GM19193 (cell line): ENCODE measurements at regions not wholly inside any gene's neighbourhood (a gene's known extent, or its start where the extent isn't known, plus 50 kb on each side); places are given as distances from the start of the nearest gene placed in this dataset.

ENCODE experiments used
- POLR2A ChIP-seq: IDR thresholded peaks from 4 replicates; pipeline ENCODE4 v1.6.1; 2011; ENCODE audit not compliant: insufficient read depth, insufficient read length; ENCODE audit errors: extremely low read depth

DNA sequence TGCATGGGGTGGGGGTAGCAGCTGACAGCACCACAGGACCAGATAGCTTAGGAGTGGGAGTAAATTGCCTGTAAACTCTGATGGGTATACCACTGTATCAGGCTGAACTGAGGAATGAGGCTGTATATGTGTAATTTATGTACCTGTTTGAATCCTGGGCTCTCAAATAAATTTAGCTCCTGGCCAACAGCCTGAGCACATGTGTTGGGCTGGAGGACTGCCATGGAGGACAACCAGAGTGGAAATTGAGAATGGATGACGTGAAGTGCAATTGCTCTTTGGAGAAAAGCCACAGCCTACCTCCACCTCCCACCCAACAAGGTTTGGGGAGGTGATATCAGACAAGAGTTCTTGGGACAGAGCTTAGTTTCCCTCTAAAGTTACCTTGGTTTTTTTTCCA lies 328.6 kb upstream of the PROK2 start:
- TF ChIP-seq POLR2A, result no peak

DNA sequence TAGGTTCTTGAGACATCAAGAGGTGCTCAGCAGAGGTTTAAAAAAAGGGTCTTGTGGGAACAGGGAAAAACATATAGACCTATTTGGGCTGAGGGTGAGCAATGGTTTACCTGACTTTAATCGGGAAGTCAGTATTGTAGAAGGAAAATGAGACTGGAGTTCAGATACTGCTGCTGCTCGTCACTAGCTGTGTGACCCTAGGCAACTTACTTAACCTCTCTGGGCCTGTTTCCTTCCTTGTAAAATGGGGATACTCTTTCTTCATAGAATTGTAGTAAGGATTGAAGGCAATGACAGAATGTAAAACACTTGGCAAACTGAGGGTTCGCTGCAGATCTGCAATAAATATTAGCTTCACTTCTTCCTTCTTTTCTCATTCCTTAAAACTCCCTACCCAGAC lies 327.5 kb upstream of the PROK2 start:
- TF ChIP-seq POLR2A, result no peak

GRCh38 chr3:72111265-72112205 lies 326.6 kb upstream of the PROK2 start:
- no peak for TF ChIP-seq POLR2A

- TF ChIP-seq POLR2A, result no peak
These were observed 324.6 kb upstream of the PROK2 start for GRCh38 chr3:72109327-72110259.

DNA sequence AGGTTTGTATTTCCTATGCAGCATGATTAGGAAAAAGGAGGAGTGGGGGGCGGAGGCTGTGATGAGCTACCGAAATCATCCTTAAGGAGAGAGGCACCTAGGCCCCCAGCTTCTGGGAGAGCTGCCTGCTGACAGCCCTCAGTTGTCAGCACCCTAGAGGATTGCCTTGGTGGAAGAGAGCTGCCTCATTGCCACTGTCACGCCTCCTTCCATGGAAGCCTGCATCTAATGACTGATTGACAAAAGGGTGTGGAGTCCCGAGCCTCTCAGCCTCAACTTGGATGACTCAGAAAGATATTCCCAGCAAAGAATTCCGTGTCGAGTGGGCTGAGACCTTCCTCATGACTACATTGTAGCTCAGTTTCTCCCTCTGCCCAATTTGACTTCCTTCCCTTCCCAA lies 320.4 kb upstream of the PROK2 start:
- TF ChIP-seq POLR2A, result no peak

- TF ChIP-seq POLR2A, result no peak
These were observed 317.2 kb upstream of the PROK2 start for GRCh38 chr3:72102112-72102616.

- no peak for TF ChIP-seq POLR2A
These were observed 316.5 kb upstream of the PROK2 start for GRCh38 chr3:72101494-72101893.

- TF ChIP-seq POLR2A, result peak; percentile 60
These were observed 315.7 kb upstream of the PROK2 start for GRCh38 chr3:72100601-72101187.

- no peak for TF ChIP-seq POLR2A
These were observed 315.1 kb upstream of the PROK2 start for GRCh38 chr3:72100080-72100511.

GRCh38 chr3:72099326-72100079 lies 314.6 kb upstream of the PROK2 start:
- TF ChIP-seq POLR2A, result no peak

DNA sequence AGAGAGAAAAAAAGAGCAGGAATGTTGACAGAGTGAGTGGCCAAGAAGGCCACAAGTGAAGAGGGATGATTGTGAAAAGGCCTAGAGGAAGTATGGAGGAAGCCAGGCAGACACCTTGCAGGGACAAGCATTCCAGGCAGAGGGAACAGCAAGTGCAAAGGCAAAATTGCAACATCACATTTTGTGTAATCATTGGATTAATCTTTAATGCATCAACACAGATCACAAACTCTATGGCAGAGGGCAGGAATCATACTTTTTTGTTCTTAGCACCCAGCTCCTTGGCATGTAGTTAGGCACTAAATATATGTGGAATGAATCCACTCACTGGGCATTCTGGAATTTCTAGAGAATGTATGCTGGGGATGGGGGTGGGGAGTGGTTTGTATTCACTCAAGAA lies 312.1 kb upstream of the PROK2 start:
- TF ChIP-seq POLR2A, result no peak

GRCh38 chr3:72095521-72095920 lies 310.6 kb upstream of the PROK2 start:
- no peak for TF ChIP-seq POLR2A

- TF ChIP-seq POLR2A, result no peak
These were observed 309.0 kb upstream of the PROK2 start for GRCh38 chr3:72093992-72094334.

DNA sequence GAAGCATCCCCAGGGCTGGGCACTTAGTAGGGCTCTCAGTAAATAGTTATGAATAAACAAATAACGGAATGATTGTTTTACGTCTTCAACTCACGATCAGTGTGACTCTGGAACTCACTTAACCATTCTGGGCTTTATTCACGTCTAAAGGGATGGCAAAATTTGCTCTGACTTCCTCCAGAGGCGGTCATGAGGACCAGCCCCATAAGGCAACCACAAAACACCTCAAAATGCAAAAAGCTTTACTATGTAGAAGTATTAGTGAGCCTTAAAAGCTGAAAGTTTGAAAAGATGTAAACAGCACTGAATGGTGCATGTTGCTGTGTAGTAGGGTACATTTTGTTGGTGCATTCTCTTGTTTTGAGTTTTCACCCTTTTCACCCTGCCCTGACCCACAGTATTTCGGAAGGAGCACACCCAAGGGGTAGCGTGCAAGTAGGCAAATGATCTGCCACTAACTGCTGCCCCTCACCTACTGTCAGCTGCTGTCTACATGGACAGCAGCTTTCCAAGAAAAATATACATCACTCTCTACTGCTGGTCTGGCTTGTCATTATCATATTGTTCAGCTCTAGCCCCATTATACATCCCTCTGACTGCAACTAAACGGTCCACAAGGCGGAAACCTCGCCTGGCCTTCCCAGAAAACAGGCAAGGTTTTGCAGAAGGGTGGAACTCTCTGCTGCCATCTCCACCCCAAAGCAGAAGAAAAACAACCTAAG lies 308.5 kb upstream of the PROK2 start:
- no peak for TF ChIP-seq POLR2A

- no peak for TF ChIP-seq POLR2A
These were observed 307.8 kb upstream of the PROK2 start for GRCh38 chr3:72092778-72093177.
